Fibroblast of skin of back (primary cell): ENCODE measurements at regions not wholly inside any gene's neighbourhood (a gene's known extent, or its start where the extent isn't known, plus 50 kb on each side); places are given as distances from the start of the nearest gene placed in this dataset.
"Not testable (repeated sequence)": the region's sequence is repeated elsewhere in the genome, so short reads cannot be mapped to it uniquely, and the experiment has no call there.

Source experiments
- DNase-seq: peaks from one replicate; pipeline ENCODE4 v3.0.0-alpha.2; 2013

GRCh38 chr2:121055088-121055487, 229.9 kb downstream of the TFCP2L1 start:
- no peak for DNase-seq

- DNase-seq: no peak
Measured at GRCh38 chr2:121055501-121055900, 229.5 kb downstream of the TFCP2L1 start.

GRCh38 chr2:121058852-121059558, 226.0 kb downstream of the TFCP2L1 start:
- DNase-seq: no peak

- no peak for DNase-seq
Measured at GRCh38 chr2:121059651-121060649, 225.1 kb downstream of the TFCP2L1 start.

- no peak for DNase-seq
Measured at GRCh38 chr2:121061633-121062032, 223.4 kb downstream of the TFCP2L1 start.

GRCh38 chr2:121063471-121063870, 221.5 kb downstream of the TFCP2L1 start:
- no peak for DNase-seq

GRCh38 chr2:121064186-121064585, 220.8 kb downstream of the TFCP2L1 start:
- DNase-seq: no peak

GRCh38 chr2:121065239-121065638, 219.8 kb downstream of the TFCP2L1 start:
- DNase-seq: no peak

GRCh38 chr2:121066526-121066925, 218.5 kb downstream of the TFCP2L1 start:
- DNase-seq: peak; percentile 35

GRCh38 chr2:121068851-121069250, 216.2 kb downstream of the TFCP2L1 start:
- DNase-seq: no peak

GRCh38 chr2:121069434-121069969, 215.5 kb downstream of the TFCP2L1 start:
- no peak for DNase-seq

- DNase-seq: not testable (repeated sequence)
Measured at GRCh38 chr2:121070061-121070460, 214.9 kb downstream of the TFCP2L1 start.

GRCh38 chr2:121071034-121071504, 213.9 kb downstream of the TFCP2L1 start:
- peak; percentile 51 for DNase-seq

GRCh38 chr2:121072784-121073183, 212.2 kb downstream of the TFCP2L1 start:
- no peak for DNase-seq

GRCh38 chr2:121073320-121074210, 211.4 kb downstream of the TFCP2L1 start:
- no peak for DNase-seq

- no peak for DNase-seq
Measured at GRCh38 chr2:121074293-121074932, 210.6 kb downstream of the TFCP2L1 start.

GRCh38 chr2:121075006-121075551, 209.9 kb downstream of the TFCP2L1 start:
- peak; percentile 97 for DNase-seq

- peak; percentile 19 for DNase-seq
Measured at GRCh38 chr2:121075641-121076497, 209.1 kb downstream of the TFCP2L1 start.

GRCh38 chr2:121076498-121076820, 208.5 kb downstream of the TFCP2L1 start:
- no peak for DNase-seq

- peak; percentile 47 for DNase-seq
Measured at GRCh38 chr2:121076885-121077549, 208.0 kb downstream of the TFCP2L1 start.
